GM12878 (cell line): ENCODE measurements at regions not wholly inside any gene's neighbourhood (a gene's known extent, or its start where the extent isn't known, plus 50 kb on each side); places are given as distances from the start of the nearest gene placed in this dataset.

Experiments used
- ATAC-seq: fragments of 200-7000 bp; cut with Tn5 transposase; 3 replicates; pipeline ENCODE4 v1.9.1; 2020; ENCODE audit warnings: mild to moderate bottlenecking, moderate library complexity
- BruUV-seq: library from RNA; stranded (reverse); fragments of 400-500 nt; replicated peaks from 2 replicates; lab custom pipeline; 2021; lab: Mats Ljungman, UMichigan
- CTCF ChIA-PET: fragments of 300-600 bp; sonication (Branson Sonifier 250); formaldehyde crosslinking; extraction: SDS; loops from one replicate; lab custom pipeline; 2021; ENCODE audit warnings: inconsistent platforms; lab: Yijun Ruan, JAX
- POLR2A ChIA-PET: fragments of 350-600 bp; formaldehyde crosslinking; extraction: SDS; loops from one replicate; lab custom pipeline; 2021; ENCODE audit warnings: inconsistent platforms; lab: Charles Lee
- RAD21 ChIA-PET: fragments of 300-600 bp; sonication (Branson Sonifier 250); formaldehyde crosslinking; loops from one replicate; lab custom pipeline; 2023; ENCODE audit warnings: antibody characterized with exemption; ENCODE audit not compliant: unreplicated experiment; lab: Charles Lee
- SMC1A ChIA-PET: fragments of 300-600 bp; sonication (Branson Sonifier 250); formaldehyde crosslinking; loops from one replicate; lab custom pipeline; 2023; ENCODE audit not compliant: unreplicated experiment, uncharacterized antibody; lab: Charles Lee
- DNase-seq: peaks from one replicate; pipeline ENCODE4 v3.0.0-alpha.2; 2011; ENCODE audit warnings: low read depth, low spot score
- FAIRE-seq: peaks from 3 replicates; lab custom pipeline; 2011; peaks lifted over from hg19 to GRCh38; lab: Jason Lieb, UNC
- H2AFZ ChIP-seq: 2 replicates; pipeline ENCODE4 v1.6.0; 2011; ENCODE audit warnings: low read depth, low read length, control low read depth; ENCODE audit not compliant: control insufficient read depth
- H3K27ac ChIP-seq: 2 replicates; pipeline ENCODE4 v1.5.1; 2011; ENCODE audit warnings: control low read depth; ENCODE audit not compliant: control insufficient read depth, insufficient read depth
- H3K27me3 ChIP-seq, 2 experiments: replicated peaks in 1 of 2; 2 replicates each; pipeline versions ENCODE4 v1.6.0 to v1.6.1; 2011; ENCODE audit warnings: low read length in 1 of 2; ENCODE audit not compliant: control insufficient read depth in 2 of 2, insufficient read depth in 2 of 2
- H3K36me3 ChIP-seq, 2 experiments: 2 replicates each; pipeline ENCODE4 v1.5.1; 2011; ENCODE audit warnings: low read length in 1 of 2; ENCODE audit not compliant: control insufficient read depth in 2 of 2, insufficient read depth in 2 of 2
- H3K4me1 ChIP-seq: 2 replicates; pipeline ENCODE4 v1.6.1; 2011; ENCODE audit warnings: mild to moderate bottlenecking, low read length, moderate library complexity, mixed read lengths; ENCODE audit not compliant: control insufficient read depth, insufficient read depth
- H3K4me2 ChIP-seq: 2 replicates; pipeline ENCODE4 v1.6.0; 2011; ENCODE audit warnings: control low read depth; ENCODE audit not compliant: control insufficient read depth, insufficient read depth
- H3K4me3 ChIP-seq: fragments of 200-600 bp; sonication (generic); 2 replicates; pipeline ENCODE4 v1.5.1; 2016
- H3K79me2 ChIP-seq: 2 replicates; pipeline ENCODE4 v1.6.0; 2011; ENCODE audit warnings: low read length; ENCODE audit not compliant: control insufficient read depth, insufficient read depth
- H3K9ac ChIP-seq: 2 replicates; pipeline ENCODE4 v1.8.0; 2011; ENCODE audit warnings: low read length, control low read depth, mixed read lengths; ENCODE audit not compliant: control insufficient read depth, insufficient read depth
- H3K9me3 ChIP-seq: replicated peaks from 3 replicates; pipeline ENCODE4 v1.5.1; 2011; ENCODE audit warnings: mild to moderate bottlenecking, low read length; ENCODE audit not compliant: control insufficient read depth, insufficient read depth
- H4K20me1 ChIP-seq: 2 replicates; pipeline ENCODE4 v1.6.0; 2011; ENCODE audit not compliant: control insufficient read depth, insufficient read depth
- CHD4 ChIP-seq: fragments of 200-600 bp; sonication (generic); IDR thresholded peaks from 2 replicates; pipeline ENCODE4 v1.6.1; 2016; ENCODE audit warnings: mild to moderate bottlenecking
- DPF2 ChIP-seq: fragments of 450-650 bp; IDR thresholded peaks from 2 replicates; pipeline ENCODE4 v1.6.1; 2017; ENCODE audit warnings: mild to moderate bottlenecking
- HDAC6 ChIP-seq: fragments of 200-600 bp; sonication (generic); IDR thresholded peaks from one replicate; pipeline ENCODE4 v1.8.0; 2017; ENCODE audit warnings: antibody characterized with exemption; ENCODE audit not compliant: unreplicated experiment
- MEF2B ChIP-seq: fragments of 450-650 bp; IDR thresholded peaks from 2 replicates; pipeline ENCODE4 v1.6.1; 2018; ENCODE audit warnings: mild to moderate bottlenecking, moderate library complexity; ENCODE audit not compliant: partially characterized antibody, poor library complexity, severe bottlenecking
- RFX5 ChIP-seq: IDR thresholded peaks from 2 replicates; pipeline ENCODE4 v1.6.1; 2011; ENCODE audit warnings: low read depth, low read length, improper control_type of control experiment
- SPI1 ChIP-seq: IDR thresholded peaks from 2 replicates; pipeline ENCODE4 v1.6.1; 2011; ENCODE audit warnings: low read depth, mild to moderate bottlenecking, low read length, moderate library complexity, borderline replicate concordance; ENCODE audit not compliant: insufficient read depth
- ZNF217 ChIP-seq: fragments of 450-650 bp; IDR thresholded peaks from 2 replicates; pipeline ENCODE4 v1.6.1; 2017; ENCODE audit warnings: antibody characterized with exemption, mild to moderate bottlenecking
- WGBS: methylation state at CpG from one replicate; pipeline ENCODE4 v1.1.6; 2016; ENCODE audit warnings: low lambda C conversion rate; ENCODE audit not compliant: insufficient replicate concordance, insufficient coverage; ENCODE audit errors: missing lambda C conversion rate; 5-methylcytosine and 5-hydroxymethylcytosine counted together
- in situ Hi-C: fragments of 300-500 bp; cut with MboI; formaldehyde crosslinking; loops from 9 replicates; pipeline ENCODE4 v1.14.3; 2018; ENCODE audit warnings: mixed read lengths
- intact Hi-C: fragments of 100-400 bp; cut with micrococcal nuclease; formaldehyde crosslinking; loops from one replicate; pipeline ENCODE4 v1.14.2; 2022; ENCODE audit not compliant: unreplicated experiment
- TF ChIP-seq, protein P1 (sequence below): fragments of 150-350 bp; IDR thresholded peaks from 2 replicates; pipeline ENCODE4 v1.6.1; 2014; ENCODE audit warnings: mild to moderate bottlenecking, low read depth, low read length
- TF ChIP-seq, protein P2 (sequence below): fragments of 450-650 bp; IDR thresholded peaks from 2 replicates; pipeline ENCODE4 v1.6.1; 2017; ENCODE audit warnings: low read depth, mild to moderate bottlenecking, moderate library complexity
- TF ChIP-seq, protein P3 (sequence below): IDR thresholded peaks from 2 replicates; pipeline ENCODE4 v1.6.1; 2012; ENCODE audit warnings: improper control_type of control experiment, low read depth, low read length; ENCODE audit not compliant: insufficient replicate concordance

DNA sequence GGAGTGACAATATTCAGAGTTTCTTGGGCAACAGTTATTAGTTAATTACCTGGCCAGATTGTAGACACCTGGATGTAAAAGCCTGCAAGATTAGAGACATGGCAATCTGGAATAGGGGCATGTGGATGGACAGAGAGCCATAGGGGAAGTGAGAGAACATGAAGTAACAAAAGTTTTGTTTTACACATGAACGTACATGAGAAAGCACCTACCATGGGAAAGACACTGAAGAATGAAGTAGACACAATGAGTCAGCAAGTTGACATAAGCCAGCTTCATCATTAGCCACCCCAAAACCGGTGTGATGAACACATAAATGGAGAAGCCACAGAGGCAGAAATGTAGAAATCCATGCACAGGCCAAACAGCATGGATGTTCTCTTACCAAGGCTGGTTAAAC, 462.1 kb upstream of the C1orf87 start:
- H3K79me2 ChIP-seq = no peaks in the 10 kb centered on the region
- ChIA-PET RAD21 (no interaction called here), CTCF (no interaction called here), SMC1A (no interaction called here), POLR2A (no interaction called here)
- no peak overlapping the region for H3K9ac ChIP-seq
- no peaks in the 10 kb centered on the region for H3K9me3 ChIP-seq
- no peaks in the 10 kb centered on the region for H3K36me3 ChIP-seq
- ATAC-seq (peak; percentile 45), DNase-seq (no peak), FAIRE-seq (no peak)
- no peaks in the 10 kb centered on the region for H4K20me1 ChIP-seq
- no peak overlapping the region for H3K4me2 ChIP-seq
- in situ Hi-C loops = no loop called here
- H3K4me1 ChIP-seq = no peaks in the 10 kb centered on the region
- TF ChIP-seq DPF2 (no peak), HDAC6 (no peak)
- no TSS peak for BruUV-seq
- H3K27ac ChIP-seq = no peak overlapping the region
- 3% methylated on average over 2 of the region's 2 CpGs for WGBS
- H3K4me3 ChIP-seq = no peak overlapping the region
- H3K27me3 ChIP-seq = no peaks in the 10 kb centered on the region
- no peak overlapping the region for H2AFZ ChIP-seq
- intact Hi-C loops = no loop called here

DNA sequence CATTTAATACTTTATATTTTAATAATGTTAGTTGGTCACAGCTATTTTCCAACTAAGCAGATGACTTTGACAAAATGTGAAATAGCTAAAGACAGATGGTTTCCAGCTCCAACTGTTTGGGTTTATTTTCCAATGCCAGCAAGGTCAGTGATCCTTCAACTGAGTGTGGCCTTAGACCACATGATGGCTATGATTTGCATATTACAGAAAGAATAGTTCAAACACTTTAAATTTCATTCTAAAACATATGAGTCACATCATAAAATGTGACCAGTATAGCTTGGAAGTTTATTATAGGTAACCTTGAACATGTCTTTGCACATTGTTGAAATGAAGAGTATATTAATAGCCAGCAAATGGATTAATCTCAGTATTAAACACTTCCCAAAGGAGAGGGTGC, 454.0 kb upstream of the C1orf87 start:
- Histone ChIP-seq H3K4me1 (no peaks in the 10 kb centered on the region), H3K36me3 (no peaks in the 10 kb centered on the region), H3K4me3 (no peak overlapping the region), H3K27ac (no peak overlapping the region), H3K9me3 (no peaks in the 10 kb centered on the region), H2AFZ (no peak overlapping the region), H4K20me1 (no peaks in the 10 kb centered on the region), H3K79me2 (no peaks in the 10 kb centered on the region), H3K4me2 (no peak overlapping the region), H3K27me3 (no peaks in the 10 kb centered on the region), H3K9ac (no peak overlapping the region)
- in situ Hi-C loops (no loop called here), intact Hi-C loops (no loop called here)
- ChIA-PET CTCF (no interaction called here), RAD21 (no interaction called here), POLR2A (no interaction called here), SMC1A (no interaction called here)
- BruUV-seq = no TSS peak
- ATAC-seq (no peak), FAIRE-seq (no peak), DNase-seq (no peak)
- TF ChIP-seq RFX5 (no peak), SPI1 (no peak), MEF2B (no peak), ZNF217 (no peak), CHD4 (no peak)
- TF ChIP-seq, protein P1, sequence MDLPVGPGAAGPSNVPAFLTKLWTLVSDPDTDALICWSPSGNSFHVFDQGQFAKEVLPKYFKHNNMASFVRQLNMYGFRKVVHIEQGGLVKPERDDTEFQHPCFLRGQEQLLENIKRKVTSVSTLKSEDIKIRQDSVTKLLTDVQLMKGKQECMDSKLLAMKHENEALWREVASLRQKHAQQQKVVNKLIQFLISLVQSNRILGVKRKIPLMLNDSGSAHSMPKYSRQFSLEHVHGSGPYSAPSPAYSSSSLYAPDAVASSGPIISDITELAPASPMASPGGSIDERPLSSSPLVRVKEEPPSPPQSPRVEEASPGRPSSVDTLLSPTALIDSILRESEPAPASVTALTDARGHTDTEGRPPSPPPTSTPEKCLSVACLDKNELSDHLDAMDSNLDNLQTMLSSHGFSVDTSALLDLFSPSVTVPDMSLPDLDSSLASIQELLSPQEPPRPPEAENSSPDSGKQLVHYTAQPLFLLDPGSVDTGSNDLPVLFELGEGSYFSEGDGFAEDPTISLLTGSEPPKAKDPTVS = no peak
- TF ChIP-seq, protein P2, sequence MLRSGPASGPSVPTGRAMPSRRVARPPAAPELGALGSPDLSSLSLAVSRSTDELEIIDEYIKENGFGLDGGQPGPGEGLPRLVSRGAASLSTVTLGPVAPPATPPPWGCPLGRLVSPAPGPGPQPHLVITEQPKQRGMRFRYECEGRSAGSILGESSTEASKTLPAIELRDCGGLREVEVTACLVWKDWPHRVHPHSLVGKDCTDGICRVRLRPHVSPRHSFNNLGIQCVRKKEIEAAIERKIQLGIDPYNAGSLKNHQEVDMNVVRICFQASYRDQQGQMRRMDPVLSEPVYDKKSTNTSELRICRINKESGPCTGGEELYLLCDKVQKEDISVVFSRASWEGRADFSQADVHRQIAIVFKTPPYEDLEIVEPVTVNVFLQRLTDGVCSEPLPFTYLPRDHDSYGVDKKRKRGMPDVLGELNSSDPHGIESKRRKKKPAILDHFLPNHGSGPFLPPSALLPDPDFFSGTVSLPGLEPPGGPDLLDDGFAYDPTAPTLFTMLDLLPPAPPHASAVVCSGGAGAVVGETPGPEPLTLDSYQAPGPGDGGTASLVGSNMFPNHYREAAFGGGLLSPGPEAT = no peak
- TF ChIP-seq, protein P3, sequence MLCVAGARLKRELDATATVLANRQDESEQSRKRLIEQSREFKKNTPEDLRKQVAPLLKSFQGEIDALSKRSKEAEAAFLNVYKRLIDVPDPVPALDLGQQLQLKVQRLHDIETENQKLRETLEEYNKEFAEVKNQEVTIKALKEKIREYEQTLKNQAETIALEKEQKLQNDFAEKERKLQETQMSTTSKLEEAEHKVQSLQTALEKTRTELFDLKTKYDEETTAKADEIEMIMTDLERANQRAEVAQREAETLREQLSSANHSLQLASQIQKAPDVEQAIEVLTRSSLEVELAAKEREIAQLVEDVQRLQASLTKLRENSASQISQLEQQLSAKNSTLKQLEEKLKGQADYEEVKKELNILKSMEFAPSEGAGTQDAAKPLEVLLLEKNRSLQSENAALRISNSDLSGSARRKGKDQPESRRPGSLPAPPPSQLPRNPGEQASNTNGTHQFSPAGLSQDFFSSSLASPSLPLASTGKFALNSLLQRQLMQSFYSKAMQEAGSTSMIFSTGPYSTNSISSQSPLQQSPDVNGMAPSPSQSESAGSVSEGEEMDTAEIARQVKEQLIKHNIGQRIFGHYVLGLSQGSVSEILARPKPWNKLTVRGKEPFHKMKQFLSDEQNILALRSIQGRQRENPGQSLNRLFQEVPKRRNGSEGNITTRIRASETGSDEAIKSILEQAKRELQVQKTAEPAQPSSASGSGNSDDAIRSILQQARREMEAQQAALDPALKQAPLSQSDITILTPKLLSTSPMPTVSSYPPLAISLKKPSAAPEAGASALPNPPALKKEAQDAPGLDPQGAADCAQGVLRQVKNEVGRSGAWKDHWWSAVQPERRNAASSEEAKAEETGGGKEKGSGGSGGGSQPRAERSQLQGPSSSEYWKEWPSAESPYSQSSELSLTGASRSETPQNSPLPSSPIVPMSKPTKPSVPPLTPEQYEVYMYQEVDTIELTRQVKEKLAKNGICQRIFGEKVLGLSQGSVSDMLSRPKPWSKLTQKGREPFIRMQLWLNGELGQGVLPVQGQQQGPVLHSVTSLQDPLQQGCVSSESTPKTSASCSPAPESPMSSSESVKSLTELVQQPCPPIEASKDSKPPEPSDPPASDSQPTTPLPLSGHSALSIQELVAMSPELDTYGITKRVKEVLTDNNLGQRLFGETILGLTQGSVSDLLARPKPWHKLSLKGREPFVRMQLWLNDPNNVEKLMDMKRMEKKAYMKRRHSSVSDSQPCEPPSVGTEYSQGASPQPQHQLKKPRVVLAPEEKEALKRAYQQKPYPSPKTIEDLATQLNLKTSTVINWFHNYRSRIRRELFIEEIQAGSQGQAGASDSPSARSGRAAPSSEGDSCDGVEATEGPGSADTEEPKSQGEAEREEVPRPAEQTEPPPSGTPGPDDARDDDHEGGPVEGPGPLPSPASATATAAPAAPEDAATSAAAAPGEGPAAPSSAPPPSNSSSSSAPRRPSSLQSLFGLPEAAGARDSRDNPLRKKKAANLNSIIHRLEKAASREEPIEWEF = no peak
